GM13977 (cell line): ENCODE measurements at regions not wholly inside any gene's neighbourhood (a gene's known extent, or its start where the extent isn't known, plus 50 kb on each side); places are given as distances from the start of the nearest gene placed in this dataset.

Experiments used
- DNase-seq: peaks from one replicate; pipeline ENCODE4 v3.0.0; 2012; ENCODE audit warnings: low spot score
- CTCF ChIP-seq: IDR thresholded peaks from 2 replicates; pipeline ENCODE4 v1.5.1; 2012; ENCODE audit warnings: mild to moderate bottlenecking, control low read depth; ENCODE audit not compliant: insufficient read depth; ENCODE audit errors: extremely low read depth, missing control alignments
- in situ Hi-C: fragments of 300-500 bp; cut with MboI; formaldehyde crosslinking; loops from one replicate; pipeline ENCODE4 v1.12.0; 2022; ENCODE audit warnings: low sequenced_read_pairs, low pct_unique_long_range_greater_than_20kb, mixed read lengths, inconsistent platforms; ENCODE audit not compliant: unreplicated experiment

- no peak for DNase-seq
- in situ Hi-C loops, result no loop called here
- no peak for TF ChIP-seq CTCF
Measured at GRCh38 chr7:34385384-34385783, 272.6 kb upstream of the NPSR1 start.

- DNase-seq, result no peak
- in situ Hi-C loops, result no loop called here
- TF ChIP-seq CTCF, result no peak
Measured at GRCh38 chr7:34389332-34390078, 268.5 kb upstream of the NPSR1 start.

- no peak for TF ChIP-seq CTCF
- no peak for DNase-seq
- in situ Hi-C loops, result no loop called here
Measured at GRCh38 chr7:34390103-34390502, 267.9 kb upstream of the NPSR1 start.

GRCh38 chr7:34392972-34393371 lies 265.0 kb upstream of the NPSR1 start:
- TF ChIP-seq CTCF, result no peak
- in situ Hi-C loops, result no loop called here
- DNase-seq, result no peak

- no peak for DNase-seq
- in situ Hi-C loops, result no loop called here
- TF ChIP-seq CTCF, result no peak
Measured at GRCh38 chr7:34396437-34397064, 261.5 kb upstream of the NPSR1 start.

GRCh38 chr7:34401776-34402175 lies 256.2 kb upstream of the NPSR1 start:
- TF ChIP-seq CTCF, result no peak
- in situ Hi-C loops, result no loop called here

More at GRCh38 chr7:34401776-34402175, 256.2 kb upstream of the NPSR1 start:
- no peak for DNase-seq
